ENCODE measurements at regions not wholly inside any gene's neighbourhood (a gene's known extent, or its start where the extent isn't known, plus 50 kb on each side); places are given as distances from the start of the nearest gene placed in this dataset.

DNA sequence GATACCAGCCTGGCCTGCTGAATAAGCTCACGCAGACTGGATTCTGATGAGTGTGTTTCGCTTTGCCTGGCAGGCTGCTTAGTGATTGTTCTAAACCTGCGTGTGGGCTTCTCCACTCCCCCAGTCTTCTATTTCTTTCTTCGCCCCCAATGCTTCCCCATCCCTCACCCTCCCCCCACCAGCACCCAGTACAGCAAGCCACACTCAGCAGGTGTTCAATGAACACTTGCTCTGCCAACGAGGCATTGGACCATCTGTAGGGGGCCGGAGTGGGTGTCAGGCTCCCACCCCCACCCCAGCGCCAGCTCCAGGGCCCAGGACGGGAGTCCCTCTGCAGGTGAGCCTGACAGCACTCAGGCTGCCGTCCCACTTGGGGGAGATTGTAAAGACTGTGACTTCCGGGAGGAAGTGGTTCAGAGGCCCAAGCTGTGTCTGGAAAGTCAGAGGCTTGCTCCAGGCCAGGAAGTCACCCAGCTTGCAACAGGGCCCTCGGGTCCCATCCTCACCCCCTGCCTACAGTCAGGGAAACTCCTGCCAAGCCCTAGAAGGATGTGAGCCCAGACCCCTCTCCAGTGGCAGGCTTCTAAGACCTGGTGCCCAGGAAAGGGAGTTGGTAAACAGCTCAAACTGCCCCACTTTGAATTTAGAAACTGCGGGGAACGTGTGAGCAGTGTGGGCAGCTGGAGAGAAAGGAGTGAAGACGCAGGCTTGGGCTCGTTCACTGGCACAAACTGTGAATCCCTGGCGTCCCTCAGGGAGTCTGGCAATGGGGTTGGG, 66.3 kb upstream of the PRDM11 start:
- Histone ChIP-seq H3K36me3 (ENCODE audit: low read depth) (no peaks in the 10 kb centered on the region), H3K27ac (ENCODE audit: poor library complexity, severe bottlenecking) (no peak overlapping the region), H3K4me3 (ENCODE audit: severe bottlenecking) (no peak overlapping the region), H3K27me3 (ENCODE audit: insufficient read depth, poor library complexity, severe bottlenecking) (no peaks in the 10 kb centered on the region), H3K4me1 (ENCODE audit: insufficient read depth, poor library complexity, severe bottlenecking) (no peaks in the 10 kb centered on the region), H3K9me3 (ENCODE audit: severe bottlenecking) (no peaks in the 10 kb centered on the region)
- DNase-seq (ENCODE audit: low spot score) = no peak
- ATAC-seq (ENCODE audit: low read depth) = peak; percentile 33; the same call in 1 of the 3 replicates
- TF ChIP-seq, protein P1, sequence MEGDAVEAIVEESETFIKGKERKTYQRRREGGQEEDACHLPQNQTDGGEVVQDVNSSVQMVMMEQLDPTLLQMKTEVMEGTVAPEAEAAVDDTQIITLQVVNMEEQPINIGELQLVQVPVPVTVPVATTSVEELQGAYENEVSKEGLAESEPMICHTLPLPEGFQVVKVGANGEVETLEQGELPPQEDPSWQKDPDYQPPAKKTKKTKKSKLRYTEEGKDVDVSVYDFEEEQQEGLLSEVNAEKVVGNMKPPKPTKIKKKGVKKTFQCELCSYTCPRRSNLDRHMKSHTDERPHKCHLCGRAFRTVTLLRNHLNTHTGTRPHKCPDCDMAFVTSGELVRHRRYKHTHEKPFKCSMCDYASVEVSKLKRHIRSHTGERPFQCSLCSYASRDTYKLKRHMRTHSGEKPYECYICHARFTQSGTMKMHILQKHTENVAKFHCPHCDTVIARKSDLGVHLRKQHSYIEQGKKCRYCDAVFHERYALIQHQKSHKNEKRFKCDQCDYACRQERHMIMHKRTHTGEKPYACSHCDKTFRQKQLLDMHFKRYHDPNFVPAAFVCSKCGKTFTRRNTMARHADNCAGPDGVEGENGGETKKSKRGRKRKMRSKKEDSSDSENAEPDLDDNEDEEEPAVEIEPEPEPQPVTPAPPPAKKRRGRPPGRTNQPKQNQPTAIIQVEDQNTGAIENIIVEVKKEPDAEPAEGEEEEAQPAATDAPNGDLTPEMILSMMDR (IDR thresholded peaks at IDR 0.05; ENCODE audit: poor library complexity, severe bottlenecking) = no peak

DNA sequence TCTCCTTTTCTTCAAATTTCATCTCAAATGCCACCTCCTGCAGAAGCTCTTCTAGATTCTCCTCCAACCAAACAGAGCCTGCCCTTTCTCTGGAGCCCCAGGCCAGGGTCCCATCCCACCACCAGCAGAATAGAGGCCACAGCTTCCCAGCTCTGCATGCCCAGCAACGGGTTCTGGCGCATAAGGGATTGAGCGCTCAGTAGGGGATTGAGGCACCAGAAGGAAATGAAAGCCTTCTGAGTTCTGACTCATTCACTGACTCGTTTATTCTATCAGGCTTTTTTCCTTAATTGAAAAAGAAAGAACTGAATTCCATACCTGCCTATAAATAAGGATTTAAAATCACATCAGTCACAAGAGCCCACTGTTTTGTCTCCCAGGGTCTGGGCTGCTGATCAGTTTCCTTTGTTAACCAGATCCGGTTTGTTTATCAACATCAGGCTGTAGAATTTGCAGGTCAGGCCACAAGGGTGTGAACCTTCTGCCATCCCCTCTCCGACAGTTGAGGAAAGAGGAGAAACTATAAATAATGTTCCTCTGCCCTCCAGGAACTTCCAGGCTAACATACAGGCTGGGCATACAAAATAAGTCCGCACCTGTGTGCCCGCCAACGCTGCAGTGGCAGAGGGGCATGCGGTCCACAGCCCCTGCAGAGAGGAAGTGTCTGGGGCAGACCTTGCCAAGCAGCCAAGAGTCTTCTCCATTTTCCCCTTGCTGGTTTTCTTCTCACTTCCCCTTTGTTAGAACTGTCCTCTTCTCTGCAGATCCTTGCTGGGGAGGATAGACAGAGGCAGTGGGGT, 63.5 kb upstream of the PRDM11 start:
- Histone ChIP-seq H3K9me3 (ENCODE audit: severe bottlenecking) (no peaks in the 10 kb centered on the region), H3K4me1 (ENCODE audit: insufficient read depth, poor library complexity, severe bottlenecking) (no peaks in the 10 kb centered on the region)
- no peak for ATAC-seq (ENCODE audit: low read depth)

DNA sequence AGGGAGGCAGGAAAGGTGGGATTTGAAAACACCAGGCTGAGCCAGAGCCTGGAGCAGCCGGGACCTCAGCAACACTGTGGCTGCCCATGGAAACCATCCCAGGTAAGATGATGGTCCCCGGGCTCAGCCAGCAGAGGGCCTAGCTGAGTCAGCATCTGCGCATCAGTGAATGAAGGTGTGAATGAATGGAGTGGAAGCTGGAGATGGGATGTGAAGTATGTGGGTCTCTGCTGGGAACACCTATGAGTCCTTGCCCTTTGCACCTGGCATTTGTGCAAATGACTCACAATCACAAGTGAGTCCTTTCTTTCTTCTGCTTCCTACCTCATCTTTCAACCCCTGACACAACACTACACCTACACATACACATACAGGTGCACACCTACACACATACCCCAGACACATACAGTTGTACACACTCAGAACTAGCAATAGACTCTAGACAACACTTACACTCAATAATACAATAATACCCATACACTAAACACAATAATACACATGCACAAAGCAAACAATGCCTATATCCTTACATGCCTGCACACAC, 62.8 kb upstream of the PRDM11 start:
- H3K4me3 ChIP-seq (ENCODE audit: severe bottlenecking) = no peak overlapping the region
- TF ChIP-seq, protein P1 (IDR thresholded peaks at IDR 0.05; ENCODE audit: poor library complexity, severe bottlenecking) = peak; percentile 21
- H3K36me3 ChIP-seq (ENCODE audit: low read depth) = no peaks in the 10 kb centered on the region
- DNase-seq (ENCODE audit: low spot score) (no peak), ATAC-seq (ENCODE audit: low read depth) (no peak; the same call in 2 of the 3 replicates)
- no peaks in the 10 kb centered on the region for H3K9me3 ChIP-seq (ENCODE audit: severe bottlenecking)
- H3K27ac ChIP-seq (ENCODE audit: poor library complexity, severe bottlenecking) = no peak overlapping the region
- no peaks in the 10 kb centered on the region for H3K27me3 ChIP-seq (ENCODE audit: insufficient read depth, poor library complexity, severe bottlenecking)
- H3K4me1 ChIP-seq (ENCODE audit: insufficient read depth, poor library complexity, severe bottlenecking) = no peaks in the 10 kb centered on the region

More for the DNA sequence above, 63.5 kb upstream of the PRDM11 start:
- H3K4me3 ChIP-seq (ENCODE audit: severe bottlenecking) = no peak overlapping the region
- no peaks in the 10 kb centered on the region for H3K27me3 ChIP-seq (ENCODE audit: insufficient read depth, poor library complexity, severe bottlenecking)
- no peak for DNase-seq (ENCODE audit: low spot score)
- no peak overlapping the region for H3K27ac ChIP-seq (ENCODE audit: poor library complexity, severe bottlenecking)
- TF ChIP-seq, protein P1 (IDR thresholded peaks at IDR 0.05; ENCODE audit: poor library complexity, severe bottlenecking) = no peak
- no peaks in the 10 kb centered on the region for H3K36me3 ChIP-seq (ENCODE audit: low read depth)

DNA sequence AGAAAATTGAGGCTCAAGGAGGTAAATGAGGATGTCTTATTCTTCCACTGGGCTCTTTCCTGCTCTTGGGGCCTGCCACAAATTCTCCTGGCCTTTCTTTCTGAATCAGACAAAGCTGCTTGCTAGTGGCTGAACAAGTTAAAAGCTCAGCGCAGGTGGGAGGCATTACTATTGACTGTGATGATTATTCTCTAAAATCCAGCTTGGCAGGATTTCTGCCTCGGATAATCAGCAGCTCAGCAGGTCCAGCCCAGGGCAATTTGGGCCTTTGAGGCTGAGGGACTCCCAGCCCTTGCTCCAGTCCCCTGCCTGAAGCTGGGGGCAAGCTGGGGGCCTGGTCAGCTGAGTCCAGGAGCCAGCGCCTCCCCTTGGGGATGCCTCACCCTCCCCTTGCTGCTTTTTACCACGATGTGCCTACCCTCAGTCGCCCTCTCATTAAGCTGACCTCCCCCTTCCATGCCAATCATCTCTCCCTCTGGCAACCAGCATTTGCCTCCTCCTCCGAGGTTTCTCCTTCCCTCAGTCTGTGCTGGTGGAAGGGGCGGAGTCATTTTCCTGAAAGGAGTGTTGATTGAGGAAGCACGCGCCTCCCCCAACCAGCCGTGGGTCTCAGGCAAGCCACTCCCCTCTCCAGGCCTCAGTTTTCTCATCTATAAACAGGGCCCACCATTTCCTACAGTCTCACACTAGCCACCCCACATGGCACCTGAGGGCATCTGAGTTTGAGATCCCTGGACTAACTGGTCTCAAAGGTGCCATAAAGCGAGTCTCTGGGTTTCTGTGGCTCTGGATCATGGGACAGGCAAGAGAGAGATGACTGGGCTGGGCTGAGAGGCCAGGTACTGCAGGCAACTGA, 60.6 kb upstream of the PRDM11 start:
- Histone ChIP-seq H3K4me3 (ENCODE audit: severe bottlenecking) (no peak overlapping the region), H3K27ac (ENCODE audit: poor library complexity, severe bottlenecking) (no peak overlapping the region), H3K4me1 (ENCODE audit: insufficient read depth, poor library complexity, severe bottlenecking) (peaks cover 17% of the 10 kb centered on the region), H3K36me3 (ENCODE audit: low read depth) (no peaks in the 10 kb centered on the region), H3K27me3 (ENCODE audit: insufficient read depth, poor library complexity, severe bottlenecking) (no peaks in the 10 kb centered on the region), H3K9me3 (ENCODE audit: severe bottlenecking) (no peaks in the 10 kb centered on the region)
- DNase-seq (ENCODE audit: low spot score) = no peak
- TF ChIP-seq, protein P1 (IDR thresholded peaks at IDR 0.05; ENCODE audit: poor library complexity, severe bottlenecking) = no peak
- no peak for ATAC-seq (ENCODE audit: low read depth)

All from RWPE2 (cell line).